Stomach smooth muscle (tissue), 2 donors: ENCODE measurements at regions not wholly inside any gene's neighbourhood (a gene's known extent, or its start where the extent isn't known, plus 50 kb on each side); places are given as distances from the start of the nearest gene placed in this dataset.
"Not testable (repeated sequence)": the region's sequence is repeated elsewhere in the genome, so short reads cannot be mapped to it uniquely, and the experiment has no call there.

ENCODE experiments used
- H3K27ac ChIP-seq: one replicate; pipeline ENCODE4 v1.7.0; 2013; ENCODE audit warnings: mild to moderate bottlenecking, low read length, inconsistent platforms
- H3K27me3 ChIP-seq, 2 donors: one replicate each; pipeline ENCODE4 v1.7.0; 2013; ENCODE audit warnings: low read length in 2 of 2; ENCODE audit not compliant: insufficient read depth in 2 of 2, control insufficient read depth in 1 of 2
- H3K36me3 ChIP-seq, 2 donors: one replicate each; pipeline ENCODE4 v1.7.0; 2013; ENCODE audit warnings: low read length in 2 of 2; ENCODE audit not compliant: control insufficient read depth in 2 of 2, insufficient read depth in 2 of 2
- H3K4me1 ChIP-seq: one replicate; pipeline ENCODE4 v1.7.0; 2013; ENCODE audit warnings: low read length; ENCODE audit not compliant: control insufficient read depth, insufficient read depth
- H3K4me3 ChIP-seq, 2 donors: one replicate each; pipeline ENCODE4 v1.7.0; 2013; ENCODE audit warnings: low read length in 2 of 2
- H3K9ac ChIP-seq, 2 donors: one replicate each; pipeline ENCODE4 v1.7.0; 2013; ENCODE audit warnings: low read length in 2 of 2, mild to moderate bottlenecking in 1 of 2
- H3K9me3 ChIP-seq, 2 donors: one replicate each; pipeline ENCODE4 v1.7.0; 2013; ENCODE audit warnings: low read length in 2 of 2; ENCODE audit not compliant: control insufficient read depth in 2 of 2
- donor health status: healthy.
- donor health status: Pancreatic carcinoma.

- Histone ChIP-seq H3K27ac (no peak overlapping the region), H3K9ac (no peak overlapping the region), H3K27me3 (no peaks in the 10 kb centered on the region), H3K36me3 (no peaks in the 10 kb centered on the region), H3K4me1 (no peaks in the 10 kb centered on the region), H3K9me3 (no peaks in the 10 kb centered on the region), H3K4me3 (no peak overlapping the region)
Measured at GRCh38 chr4:60652933-60653332, 547.2 kb upstream of the ADGRL3 start.

GRCh38 chr4:60655356-60655755 lies 544.8 kb upstream of the ADGRL3 start:
- H3K27ac ChIP-seq = no peak overlapping the region
- no peaks in the 10 kb centered on the region for H3K9me3 ChIP-seq
- H3K9ac ChIP-seq = no peak overlapping the region
- no peaks in the 10 kb centered on the region for H3K36me3 ChIP-seq
- H3K4me1 ChIP-seq = no peaks in the 10 kb centered on the region
- H3K27me3 ChIP-seq = no peaks in the 10 kb centered on the region
- no peak overlapping the region for H3K4me3 ChIP-seq

GRCh38 chr4:60656171-60656570 lies 544.0 kb upstream of the ADGRL3 start:
- H3K27ac ChIP-seq = no peak overlapping the region
- H3K36me3 ChIP-seq = no peaks in the 10 kb centered on the region
- no peak overlapping the region for H3K4me3 ChIP-seq
- no peak overlapping the region for H3K9ac ChIP-seq
- H3K27me3 ChIP-seq = no peaks in the 10 kb centered on the region
- H3K9me3 ChIP-seq = no peaks in the 10 kb centered on the region
- H3K4me1 ChIP-seq = no peaks in the 10 kb centered on the region

GRCh38 chr4:60657041-60657440 lies 543.1 kb upstream of the ADGRL3 start:
- H3K27me3 ChIP-seq = no peaks in the 10 kb centered on the region
- no peaks in the 10 kb centered on the region for H3K36me3 ChIP-seq
- H3K4me3 ChIP-seq = no peak overlapping the region
- H3K9me3 ChIP-seq = no peaks in the 10 kb centered on the region
- no peaks in the 10 kb centered on the region for H3K4me1 ChIP-seq
- no peak overlapping the region for H3K27ac ChIP-seq
- H3K9ac ChIP-seq = no peak overlapping the region

GRCh38 chr4:60657807-60658206 lies 542.3 kb upstream of the ADGRL3 start:
- H3K27ac ChIP-seq = no peak overlapping the region
- H3K9ac ChIP-seq = no peak overlapping the region
- H3K9me3 ChIP-seq = no peaks in the 10 kb centered on the region
- H3K4me3 ChIP-seq = no peak overlapping the region
- H3K36me3 ChIP-seq = no peaks in the 10 kb centered on the region
- no peaks in the 10 kb centered on the region for H3K4me1 ChIP-seq
- H3K27me3 ChIP-seq = no peaks in the 10 kb centered on the region

- H3K4me3 ChIP-seq = no peak overlapping the region
- no peaks in the 10 kb centered on the region for H3K4me1 ChIP-seq
- no peak overlapping the region for H3K9ac ChIP-seq
- H3K27ac ChIP-seq = no peak overlapping the region
- no peaks in the 10 kb centered on the region for H3K27me3 ChIP-seq
- no peaks in the 10 kb centered on the region for H3K9me3 ChIP-seq
- H3K36me3 ChIP-seq = no peaks in the 10 kb centered on the region
Measured at GRCh38 chr4:60663769-60664168, 536.4 kb upstream of the ADGRL3 start.

- H3K4me3 ChIP-seq = no peak overlapping the region
- H3K4me1 ChIP-seq = no peaks in the 10 kb centered on the region
- no peak overlapping the region for H3K27ac ChIP-seq
- no peak overlapping the region for H3K9ac ChIP-seq
- H3K27me3 ChIP-seq = no peaks in the 10 kb centered on the region
- no peaks in the 10 kb centered on the region for H3K9me3 ChIP-seq
- H3K36me3 ChIP-seq = no peaks in the 10 kb centered on the region
Measured at GRCh38 chr4:60682901-60683300, 517.2 kb upstream of the ADGRL3 start.

- no peaks in the 10 kb centered on the region for H3K4me1 ChIP-seq
- no peak overlapping the region for H3K4me3 ChIP-seq
- no peaks in the 10 kb centered on the region for H3K36me3 ChIP-seq
- no peak overlapping the region for H3K27ac ChIP-seq
- H3K9me3 ChIP-seq = no peaks in the 10 kb centered on the region
- no peaks in the 10 kb centered on the region for H3K27me3 ChIP-seq
- H3K9ac ChIP-seq = no peak overlapping the region
Measured at GRCh38 chr4:60683357-60683756, 516.8 kb upstream of the ADGRL3 start.

GRCh38 chr4:60683973-60684372 lies 516.2 kb upstream of the ADGRL3 start:
- no peaks in the 10 kb centered on the region for H3K4me1 ChIP-seq
- H3K36me3 ChIP-seq = no peaks in the 10 kb centered on the region
- no peak overlapping the region for H3K27ac ChIP-seq
- H3K27me3 ChIP-seq = no peaks in the 10 kb centered on the region
- no peaks in the 10 kb centered on the region for H3K9me3 ChIP-seq
- H3K4me3 ChIP-seq = no peak overlapping the region
- no peak overlapping the region for H3K9ac ChIP-seq

- not testable (repeated sequence) for H3K9me3 ChIP-seq, H3K9ac ChIP-seq, H3K27me3 ChIP-seq
Measured at GRCh38 chr4:60696062-60696461, 504.1 kb upstream of the ADGRL3 start.

GRCh38 chr4:60709061-60709460 lies 491.1 kb upstream of the ADGRL3 start:
- no peaks in the 10 kb centered on the region for H3K9me3 ChIP-seq
- H3K36me3 ChIP-seq = no peaks in the 10 kb centered on the region
- no peak overlapping the region for H3K9ac ChIP-seq
- H3K4me3 ChIP-seq = no peak overlapping the region
- H3K4me1 ChIP-seq = no peaks in the 10 kb centered on the region
- H3K27ac ChIP-seq = no peak overlapping the region
- no peaks in the 10 kb centered on the region for H3K27me3 ChIP-seq

More at GRCh38 chr4:60696062-60696461, 504.1 kb upstream of the ADGRL3 start:
- not testable (repeated sequence) for H3K27ac ChIP-seq, H3K36me3 ChIP-seq, H3K4me3 ChIP-seq, H3K4me1 ChIP-seq

GRCh38 chr4:60718874-60719273 lies 481.3 kb upstream of the ADGRL3 start:
- H3K27me3 ChIP-seq = no peaks in the 10 kb centered on the region
- no peaks in the 10 kb centered on the region for H3K4me1 ChIP-seq
- H3K27ac ChIP-seq = no peak overlapping the region
- H3K36me3 ChIP-seq = no peaks in the 10 kb centered on the region
- H3K4me3 ChIP-seq = no peak overlapping the region
- H3K9ac ChIP-seq = no peak overlapping the region
- no peaks in the 10 kb centered on the region for H3K9me3 ChIP-seq
